NCI-H2196 treated with DMSO at 0.1 percent for 48 hours (cell line): ENCODE measurements at regions not wholly inside any gene's neighbourhood (a gene's known extent, or its start where the extent isn't known, plus 50 kb on each side); places are given as distances from the start of the nearest gene placed in this dataset.
"Not testable (repeated sequence)": the region's sequence is repeated elsewhere in the genome, so short reads cannot be mapped to it uniquely, and the experiment has no call there.

ENCODE experiments used
- DNase-seq: peaks from one replicate; lab custom pipeline; 2025; ENCODE audit not compliant: unreplicated experiment; lab: John Stamatoyannopoulos, UW

DNA sequence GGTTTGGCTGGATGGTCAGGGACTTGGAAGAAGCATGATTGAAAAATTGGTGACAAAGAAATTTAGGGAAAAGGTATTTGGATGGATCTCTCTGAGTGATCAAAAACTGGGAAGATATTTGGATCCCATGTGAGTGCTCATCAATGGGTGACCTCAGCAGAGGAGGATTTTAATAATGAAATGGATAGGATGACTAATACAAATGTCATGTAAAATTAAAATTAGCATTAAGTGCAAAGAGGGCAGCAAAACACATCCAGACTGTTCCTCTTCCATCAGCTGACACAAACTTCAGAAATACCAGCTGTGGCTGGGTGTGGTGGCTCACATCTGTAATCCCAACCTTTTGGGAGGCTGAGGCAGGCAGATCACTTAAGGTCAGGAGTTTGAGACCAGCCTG lies 151.7 kb downstream of the THBS2 start:
- DNase-seq = no peak

- DNase-seq = no peak
These were observed 152.4 kb downstream of the THBS2 start for GRCh38 chr6:169101036-169101805.

DNA sequence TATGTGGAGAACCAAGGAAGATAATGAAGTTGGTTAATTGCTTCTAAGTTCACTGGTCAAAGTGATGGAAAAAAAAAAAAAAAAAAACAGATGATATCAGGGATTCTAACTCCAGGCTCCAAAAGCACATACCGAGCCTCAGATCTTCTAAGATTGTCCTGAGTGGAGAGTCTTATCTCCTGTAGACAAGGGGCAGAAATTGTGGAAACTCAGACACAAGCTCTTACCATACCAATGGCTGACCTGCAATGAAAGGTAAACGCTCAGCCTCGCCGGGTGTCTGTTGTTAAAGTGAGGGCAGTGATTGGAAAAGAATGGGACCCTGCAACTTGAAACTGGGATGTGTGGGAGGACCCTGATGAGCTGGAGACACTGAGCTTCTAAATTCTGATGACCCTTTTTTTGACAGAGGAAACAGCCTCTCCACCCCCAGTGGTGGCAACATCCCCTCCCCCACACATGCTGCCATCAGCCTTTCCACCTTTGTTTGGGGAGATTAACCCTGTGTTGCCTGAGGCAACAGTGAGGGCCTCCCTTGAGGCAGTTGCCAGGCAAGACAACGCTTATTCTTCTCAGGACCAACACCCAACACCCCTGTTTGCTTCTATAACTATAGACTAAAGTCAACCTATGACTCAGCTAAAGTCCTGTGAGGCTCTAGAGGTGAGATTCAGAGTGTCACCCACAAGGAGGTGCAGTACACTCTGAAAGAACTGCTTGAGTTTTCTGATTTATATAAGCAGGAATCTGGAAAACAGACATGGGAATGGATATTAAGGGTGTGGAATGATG lies 154.0 kb downstream of the THBS2 start:
- no peak for DNase-seq

DNA sequence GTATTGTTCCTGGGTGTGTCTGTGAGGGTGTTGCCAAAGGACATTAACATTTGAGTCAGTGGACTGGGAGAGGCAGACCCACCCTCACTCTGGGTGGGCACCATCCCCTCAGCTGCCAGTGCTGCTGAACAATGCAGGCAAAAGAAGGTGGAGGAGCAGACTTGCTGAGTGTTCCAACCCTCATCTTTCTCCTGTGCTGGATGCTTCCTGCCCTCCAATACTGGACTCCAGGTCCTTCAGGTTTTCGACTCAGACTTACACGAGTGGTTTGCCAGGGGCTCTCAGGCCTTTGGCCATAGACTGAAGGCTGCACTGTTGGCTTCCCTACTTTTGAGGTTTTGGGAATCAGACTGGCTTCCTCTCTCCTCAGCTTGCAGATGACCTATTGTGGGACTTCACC lies 155.0 kb downstream of the THBS2 start:
- not testable (repeated sequence) for DNase-seq

GRCh38 chr6:169098116-169098515 lies 155.5 kb downstream of the THBS2 start:
- DNase-seq = no peak

- no peak for DNase-seq
These were observed 156.2 kb downstream of the THBS2 start for GRCh38 chr6:169097381-169097959.

DNA sequence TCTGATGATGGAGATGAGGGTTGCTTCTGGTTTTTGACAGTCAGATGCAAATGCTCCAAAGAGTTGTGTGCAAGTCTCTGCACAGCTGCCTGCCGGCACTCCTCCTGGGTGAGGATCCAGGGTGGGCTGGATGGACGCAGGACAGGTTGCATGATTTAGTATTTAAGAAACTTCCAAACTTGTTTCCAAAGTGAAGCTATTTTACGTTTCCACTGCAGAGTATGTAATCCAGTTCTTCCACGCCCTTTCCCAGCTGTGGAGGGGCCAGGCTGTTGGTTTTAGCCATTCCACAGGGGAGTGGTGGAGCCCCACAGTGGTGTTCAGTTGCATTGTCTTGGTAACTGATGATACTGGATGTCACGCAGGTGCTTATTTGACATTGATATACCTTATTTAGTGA lies 157.3 kb downstream of the THBS2 start:
- no peak for DNase-seq

DNA sequence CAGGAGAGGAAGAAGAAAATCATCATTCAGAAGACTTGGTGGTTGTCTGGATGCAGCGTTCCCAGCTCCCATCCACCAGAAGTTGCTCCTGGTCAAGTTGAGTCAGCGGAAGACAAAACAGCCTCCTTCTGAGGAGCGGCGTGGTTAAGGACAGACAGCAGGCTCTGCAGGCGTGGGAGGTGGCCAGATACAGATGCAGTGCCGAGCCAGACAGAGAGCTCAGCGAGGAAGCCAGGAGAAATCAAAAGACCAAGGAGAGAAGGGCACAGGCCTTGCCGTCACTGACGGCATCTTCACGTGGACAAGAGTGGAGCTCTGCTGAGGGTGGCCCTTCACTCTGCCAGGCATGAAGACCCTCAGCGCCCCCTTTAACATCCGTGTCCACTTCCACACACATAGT lies 158.5 kb downstream of the THBS2 start:
- DNase-seq = no peak

- DNase-seq = no peak
These were observed 159.1 kb downstream of the THBS2 start for GRCh38 chr6:169094552-169094950.

GRCh38 chr6:169093770-169094551 lies 159.7 kb downstream of the THBS2 start:
- DNase-seq = no peak

DNA sequence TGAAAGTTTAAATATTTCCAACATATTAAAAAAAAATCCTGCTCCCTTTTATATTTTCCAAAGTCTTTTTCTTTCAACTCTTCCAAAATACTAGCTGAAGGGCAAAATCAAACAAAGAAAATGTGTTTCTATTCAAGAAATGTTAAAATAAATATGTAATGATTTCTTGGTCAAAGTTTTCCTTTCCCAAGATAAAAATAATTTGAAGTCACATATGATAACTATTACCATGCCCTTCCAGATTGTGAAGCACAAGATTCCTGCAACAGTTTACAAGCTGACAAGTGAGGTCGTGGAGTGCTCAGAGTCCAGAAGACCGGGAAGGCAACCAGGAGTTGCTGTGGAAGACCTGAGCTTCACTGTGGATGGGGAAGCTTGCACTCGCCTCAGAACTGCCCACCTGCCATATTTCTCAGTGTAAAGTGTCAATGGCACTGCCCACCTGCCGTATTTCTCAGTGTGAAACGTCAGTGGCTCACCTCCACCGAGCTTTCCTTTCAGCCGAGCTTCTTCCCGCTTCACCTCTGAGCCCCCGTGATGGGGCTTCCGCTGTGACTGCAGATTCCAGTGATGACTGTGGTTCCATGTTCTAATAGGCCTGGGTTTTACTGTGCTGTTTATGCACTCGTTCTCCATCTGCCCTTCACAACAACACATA lies 160.5 kb downstream of the THBS2 start:
- no peak for DNase-seq

DNA sequence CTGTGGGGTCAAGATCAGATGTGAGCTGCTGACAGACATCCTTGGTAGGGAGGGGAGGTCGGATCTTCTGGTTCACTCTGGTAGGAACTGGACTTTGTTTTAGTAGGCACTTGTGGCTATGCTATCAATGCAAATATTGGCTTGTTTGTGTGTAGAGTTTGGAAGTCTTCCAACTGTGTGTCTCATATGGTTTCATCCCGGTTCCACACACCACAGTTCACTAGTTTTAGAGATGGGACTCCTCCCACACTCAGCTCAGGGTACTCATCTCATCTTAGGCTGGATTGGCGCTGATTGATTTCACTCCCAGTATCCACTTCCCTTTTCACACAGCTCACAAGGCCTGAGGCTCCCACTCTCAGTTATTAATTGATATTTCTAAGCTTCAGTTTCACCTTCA lies 161.3 kb downstream of the THBS2 start:
- DNase-seq = no peak

- not testable (repeated sequence) for DNase-seq
These were observed 163.0 kb downstream of the THBS2 start for GRCh38 chr6:169090514-169091127.

DNA sequence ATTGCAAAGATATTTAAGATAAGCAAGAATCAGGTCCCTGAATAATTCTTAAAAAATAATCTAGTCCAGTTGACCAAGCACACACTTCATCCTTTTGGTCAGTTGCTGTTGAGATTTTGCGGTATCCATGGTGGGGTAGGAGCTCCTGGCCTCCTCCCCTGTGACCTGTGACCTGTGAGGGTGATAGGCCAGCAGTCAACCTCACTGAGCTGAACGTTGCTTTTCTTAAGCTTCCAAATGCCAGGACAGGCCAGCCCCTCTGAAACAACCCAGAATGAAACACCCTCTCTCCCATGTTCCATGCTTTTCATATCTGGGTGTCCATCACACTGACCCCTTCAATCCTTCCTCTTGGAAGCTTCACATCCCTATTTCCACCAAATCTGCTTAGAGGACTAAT lies 164.9 kb downstream of the THBS2 start:
- DNase-seq = no peak

DNA sequence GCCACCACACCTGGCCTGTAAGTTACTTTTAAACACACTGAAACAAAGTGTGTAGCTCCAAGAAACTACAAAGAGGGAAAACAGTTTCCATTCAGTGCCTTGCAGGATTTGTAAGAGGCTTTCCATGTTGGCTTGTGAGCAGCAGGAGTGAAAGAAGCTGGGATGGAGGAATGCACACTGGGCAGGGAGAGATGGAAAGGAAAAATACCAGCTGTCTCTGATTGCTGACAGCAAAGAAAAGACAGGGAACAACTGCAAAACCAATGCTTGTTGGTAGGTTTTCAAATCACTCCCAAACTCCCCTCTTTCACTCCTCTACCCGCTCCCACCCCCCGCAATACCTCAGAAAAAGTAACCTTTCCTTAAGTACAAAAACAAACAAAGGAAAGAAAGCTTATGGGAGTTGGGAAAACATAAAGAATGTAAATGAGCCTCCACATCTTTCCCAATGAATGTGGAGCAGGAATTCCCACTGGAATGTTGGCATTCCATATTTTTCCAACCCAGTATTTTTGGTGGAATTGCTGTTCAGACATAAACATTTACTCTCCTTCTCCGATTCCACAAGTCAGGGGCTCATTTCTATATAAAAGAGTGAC lies 166.1 kb downstream of the THBS2 start:
- DNase-seq = no peak

DNA sequence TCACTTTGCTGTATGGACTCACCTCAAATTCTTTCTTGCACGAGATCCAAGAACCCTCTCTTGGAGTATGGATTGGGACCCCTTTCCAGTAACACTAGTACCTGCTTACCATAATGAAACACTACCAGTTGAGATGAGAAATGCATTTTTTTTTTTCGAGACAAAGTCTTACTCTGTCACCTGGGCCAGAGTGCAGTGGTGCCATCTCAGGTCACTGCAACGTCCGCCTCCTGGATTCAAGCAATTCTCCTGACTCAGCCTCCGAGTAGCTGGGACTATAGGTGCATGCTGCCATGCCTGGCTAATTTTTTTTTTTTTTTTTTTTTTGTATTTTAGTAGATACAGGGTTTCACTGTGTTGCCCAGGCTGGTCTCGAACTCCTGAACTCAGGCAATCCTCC lies 167.0 kb downstream of the THBS2 start:
- not testable (repeated sequence) for DNase-seq

DNA sequence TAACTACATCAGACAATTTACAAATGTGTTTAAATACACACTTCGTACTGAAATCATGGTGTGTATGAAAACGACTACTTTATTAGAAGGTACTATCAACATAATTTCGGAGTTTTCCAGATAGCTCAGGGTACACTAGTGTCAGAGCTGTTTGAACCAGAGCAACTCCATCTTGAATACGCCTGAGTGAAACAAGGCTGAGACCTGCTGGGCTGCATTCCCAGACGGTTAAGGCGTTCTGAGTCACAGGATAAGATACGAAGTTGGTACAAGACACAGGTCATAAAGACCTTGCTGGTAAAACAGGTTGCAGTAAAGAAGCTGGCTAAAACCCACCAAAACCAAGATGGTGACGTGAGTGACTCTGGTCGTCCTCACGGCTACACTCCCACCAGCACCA lies 167.6 kb downstream of the THBS2 start:
- no peak for DNase-seq

DNA sequence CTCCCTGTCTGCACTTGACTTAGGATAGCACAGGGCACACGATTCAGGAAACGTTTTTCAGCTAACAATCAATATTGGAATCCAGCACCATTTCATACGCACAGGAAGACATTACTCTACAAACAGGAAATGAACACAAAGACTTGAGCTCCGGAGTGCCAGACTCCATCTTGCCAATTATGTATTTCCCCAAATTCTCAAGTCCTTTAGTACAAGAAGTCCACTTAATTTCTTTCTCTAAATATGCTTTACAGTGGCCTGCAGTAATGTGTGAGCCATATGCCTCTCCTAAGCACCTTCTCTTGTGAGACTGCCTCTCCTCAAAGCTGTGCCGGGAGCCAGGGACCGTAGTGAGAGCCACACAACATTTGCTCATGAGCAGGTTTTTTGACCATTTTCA lies 168.2 kb downstream of the THBS2 start:
- DNase-seq = no peak

DNA sequence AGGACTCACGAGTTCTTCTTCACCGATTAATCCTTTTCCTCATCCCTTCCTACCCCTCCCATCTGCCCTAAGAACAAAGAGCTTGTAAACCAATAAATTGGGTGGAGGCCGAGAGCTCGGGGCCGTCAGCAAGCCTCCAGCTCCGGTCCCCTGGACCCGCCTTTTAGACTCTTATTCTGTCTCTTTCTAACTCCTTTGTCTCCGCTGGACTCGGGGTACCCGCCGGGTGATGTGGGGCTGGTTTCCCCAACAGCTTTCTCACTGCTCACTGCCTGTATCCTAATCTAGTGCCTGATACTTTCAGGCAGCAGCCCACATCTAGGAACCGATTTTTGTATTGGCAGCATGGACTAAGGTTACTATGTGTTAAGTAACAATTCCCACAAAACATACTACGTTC lies 169.1 kb downstream of the THBS2 start:
- DNase-seq = not testable (repeated sequence)

- DNase-seq = no peak
These were observed 169.6 kb downstream of the THBS2 start for GRCh38 chr6:169084067-169084466.
